ENCODE measurements at regions not wholly inside any gene's neighbourhood (a gene's known extent, or its start where the extent isn't known, plus 50 kb on each side); places are given as distances from the start of the nearest gene placed in this dataset.
"Not testable (repeated sequence)": the region's sequence is repeated elsewhere in the genome, so short reads cannot be mapped to it uniquely, and the experiment has no call there.

- H3K9me3 ChIP-seq (ENCODE audit: low read length) = no peaks in the 10 kb centered on the region
- WGBS (ENCODE audit: low lambda C conversion rate) = 98% methylated on average over 14 of the region's 14 CpGs
- ATAC-seq (no peak), FAIRE-seq (no peak), DNase-seq (ENCODE audit: low spot score) (no peak)
- BruUV-seq (replicated peaks) = no TSS peak
- CTCF ChIA-PET (ENCODE audit: low intra/inter-chr PET ratio, low total read pairs) = no interaction called here
- intact Hi-C loops (cut with micrococcal nuclease; ENCODE audit: unreplicated experiment) = no loop called here
- no peaks in the 10 kb centered on the region for H4K20me1 ChIP-seq (ENCODE audit: insufficient read depth, low read length)
- in situ Hi-C loops (cut with HindIII; ENCODE audit: extremely low pct_ligation_motif_present, low pct_unique_long_range_greater_than_20kb) = no loop called here
- H3K4me2 ChIP-seq (ENCODE audit: low read depth, low read length) = no peak overlapping the region
- no peak overlapping the region for H3K27ac ChIP-seq (ENCODE audit: extremely low read length, insufficient read depth, low read length)
- H3K36me3 ChIP-seq (replicated peaks in 1 of 2; ENCODE audit: control insufficient read depth in 1 of 2, insufficient read depth in 2 of 2, low read length in 2 of 2) = no peaks in the 10 kb centered on the region
- no peak overlapping the region for H3K4me3 ChIP-seq (replicated peaks in 1 of 3; ENCODE audit: insufficient read depth in 1 of 3, low read depth in 2 of 3, low read length in 3 of 3)
- H3K4me1 ChIP-seq (ENCODE audit: insufficient read depth, low read length) = peaks cover 13% of the 10 kb centered on the region
- no peak for TF ChIP-seq NR2F1 (CRISPR knock-in tag; IDR thresholded peaks at IDR 0.05)
- TF ChIP-seq ZNF766 (CRISPR knock-in tag; IDR thresholded peaks at IDR 0.05; ENCODE audit: borderline replicate concordance) = no peak
- no peak for TF ChIP-seq DNMT1 (CRISPR knock-in tag; IDR thresholded peaks at IDR 0.05)
- TF ChIP-seq CEBPG (CRISPR knock-in tag; IDR thresholded peaks at IDR 0.05) = no peak
- TF ChIP-seq SP2 (CRISPR knock-in tag; IDR thresholded peaks at IDR 0.05) = no peak
- TF ChIP-seq NFRKB (IDR thresholded peaks at IDR 0.05) = no peak
- no peak for TF ChIP-seq ZGPAT (CRISPR knock-in tag; IDR thresholded peaks at IDR 0.05)
- TF ChIP-seq ZNF724P (CRISPR knock-in tag; IDR thresholded peaks at IDR 0.05; ENCODE audit: borderline replicate concordance) = no peak
- no peak for TF ChIP-seq MATR3 (CRISPR knock-in tag; IDR thresholded peaks at IDR 0.05)
- no peak for TF ChIP-seq MYPOP (CRISPR knock-in tag; IDR thresholded peaks at IDR 0.05)
- TF ChIP-seq PATZ1 (CRISPR knock-in tag; IDR thresholded peaks at IDR 0.05) = no peak
- no peak for TF ChIP-seq TAF15 (IDR thresholded peaks at IDR 0.05; ENCODE audit: low read depth, low read length, poor library complexity, severe bottlenecking)
- no peak for TF ChIP-seq HDAC6 (IDR thresholded peaks at IDR 0.05; ENCODE audit: low read depth, low read length)
- no peak for TF ChIP-seq ZNF652 (CRISPR knock-in tag; IDR thresholded peaks at IDR 0.05; ENCODE audit: borderline replicate concordance, low read depth)
- TF ChIP-seq HNRNPK (IDR thresholded peaks at IDR 0.05; ENCODE audit: low read depth, low read length, poor library complexity, severe bottlenecking) = no peak
- no peak for TF ChIP-seq ZNF841 (CRISPR knock-in tag; IDR thresholded peaks at IDR 0.05; ENCODE audit: borderline replicate concordance)
- H2AFZ ChIP-seq (ENCODE audit: low read length) = no peak overlapping the region
- no peak overlapping the region for H3K9ac ChIP-seq (ENCODE audit: insufficient read depth, low read depth, low read length)
- H3K79me2 ChIP-seq (ENCODE audit: insufficient read depth, low read length) = no peaks in the 10 kb centered on the region
- H3K27me3 ChIP-seq (ENCODE audit: control insufficient read depth in 1 of 2, insufficient read depth in 2 of 2, low read length in 2 of 2) = no peaks in the 10 kb centered on the region
- POLR2A ChIA-PET = no interaction called here
Observed at GRCh38 chr18:14221689-14222088, 89.5 kb upstream of the ZNF519 start.

- H3K4me1 ChIP-seq (ENCODE audit: insufficient read depth, low read length); H3K4me2 ChIP-seq (ENCODE audit: low read depth, low read length); FAIRE-seq; ATAC-seq; CTCF ChIA-PET (ENCODE audit: low intra/inter-chr PET ratio, low total read pairs); H3K9ac ChIP-seq (ENCODE audit: insufficient read depth, low read depth, low read length); DNase-seq (ENCODE audit: low spot score); H3K79me2 ChIP-seq (ENCODE audit: insufficient read depth, low read length); BruUV-seq (replicated peaks); H3K27ac ChIP-seq (ENCODE audit: extremely low read length, insufficient read depth, low read length); H4K20me1 ChIP-seq (ENCODE audit: insufficient read depth, low read length); H3K4me3 ChIP-seq (replicated peaks in 1 of 3; ENCODE audit: insufficient read depth in 1 of 3, low read depth in 2 of 3, low read length in 3 of 3); H3K9me3 ChIP-seq (ENCODE audit: low read length); intact Hi-C loops (cut with micrococcal nuclease; ENCODE audit: unreplicated experiment); POLR2A ChIA-PET; in situ Hi-C loops (cut with HindIII; ENCODE audit: extremely low pct_ligation_motif_present, low pct_unique_long_range_greater_than_20kb); H2AFZ ChIP-seq (ENCODE audit: low read length); H3K36me3 ChIP-seq (replicated peaks in 1 of 2; ENCODE audit: control insufficient read depth in 1 of 2, insufficient read depth in 2 of 2, low read length in 2 of 2); H3K27me3 ChIP-seq (ENCODE audit: control insufficient read depth in 1 of 2, insufficient read depth in 2 of 2, low read length in 2 of 2): not testable (repeated sequence)
Observed at GRCh38 chr18:14215952-14216351, 83.7 kb upstream of the ZNF519 start.
